Effector CD4-positive, alpha-beta T cell (primary cell): ENCODE measurements at regions not wholly inside any gene's neighbourhood (a gene's known extent, or its start where the extent isn't known, plus 50 kb on each side); places are given as distances from the start of the nearest gene placed in this dataset.

Source experiments
- DNase-seq: peaks from one replicate; pipeline ENCODE4 v3.0.0-alpha.2; 2020

- DNase-seq = no peak
These were observed 234.9 kb upstream of the CADM1 start for GRCh38 chr11:115739146-115739545.

DNA sequence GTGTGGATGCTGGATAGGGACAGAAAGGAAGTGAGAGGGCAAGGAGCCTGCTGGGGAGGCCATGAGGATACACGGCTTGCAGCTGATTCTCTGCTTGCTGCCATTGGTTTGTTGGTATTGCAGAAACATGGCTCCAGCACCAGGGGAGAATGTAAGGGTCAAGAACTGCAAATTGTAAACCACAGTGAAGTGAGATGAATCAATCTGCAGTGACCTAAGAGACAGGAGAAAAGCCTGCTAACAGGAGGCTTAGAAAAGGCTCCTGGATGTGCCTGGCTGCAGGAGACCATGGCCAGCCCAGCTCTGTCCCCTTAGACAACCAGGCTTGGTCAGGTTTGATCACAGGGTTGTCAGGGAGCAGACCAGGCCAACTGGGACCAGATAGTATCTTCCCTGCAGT, 233.7 kb upstream of the CADM1 start:
- DNase-seq = no peak

DNA sequence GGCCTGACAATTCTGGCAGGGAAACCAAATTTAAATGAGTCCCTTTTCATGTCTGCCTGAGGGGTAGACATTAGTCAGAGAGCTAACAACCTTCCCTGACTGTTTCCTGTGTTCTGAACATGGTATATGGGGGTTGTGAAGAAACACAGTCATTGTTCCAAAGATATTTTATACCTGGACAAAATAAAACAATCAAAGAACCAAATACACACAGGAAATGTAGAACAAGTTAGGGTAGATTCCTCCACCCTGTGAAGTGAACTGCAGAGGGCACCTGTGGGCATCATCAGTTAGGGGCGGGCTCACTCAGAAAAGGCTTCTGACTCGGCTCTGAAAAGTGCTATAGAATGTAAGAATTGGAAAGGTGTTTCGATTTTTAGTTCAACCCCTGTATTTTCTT, 231.9 kb upstream of the CADM1 start:
- no peak for DNase-seq

DNA sequence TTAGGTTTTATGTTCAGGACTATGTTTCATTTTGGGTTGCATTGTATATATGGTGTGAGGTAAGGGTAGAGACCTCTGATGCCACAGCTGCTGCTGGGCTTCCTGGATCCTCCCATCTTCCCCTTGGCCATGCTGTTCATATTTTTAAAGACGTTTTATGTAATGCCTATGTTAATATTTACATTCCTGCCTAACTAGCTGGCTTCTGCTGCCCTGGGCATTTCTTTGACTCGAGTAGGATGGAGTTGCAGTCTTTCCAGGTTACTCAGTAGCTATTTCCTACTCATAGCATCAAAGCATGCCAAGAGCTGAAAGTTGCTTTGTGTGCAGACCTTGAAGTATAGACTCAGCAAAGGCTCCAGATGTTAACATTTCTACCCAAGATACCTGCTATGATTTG, 220.5 kb upstream of the CADM1 start:
- DNase-seq = no peak

DNA sequence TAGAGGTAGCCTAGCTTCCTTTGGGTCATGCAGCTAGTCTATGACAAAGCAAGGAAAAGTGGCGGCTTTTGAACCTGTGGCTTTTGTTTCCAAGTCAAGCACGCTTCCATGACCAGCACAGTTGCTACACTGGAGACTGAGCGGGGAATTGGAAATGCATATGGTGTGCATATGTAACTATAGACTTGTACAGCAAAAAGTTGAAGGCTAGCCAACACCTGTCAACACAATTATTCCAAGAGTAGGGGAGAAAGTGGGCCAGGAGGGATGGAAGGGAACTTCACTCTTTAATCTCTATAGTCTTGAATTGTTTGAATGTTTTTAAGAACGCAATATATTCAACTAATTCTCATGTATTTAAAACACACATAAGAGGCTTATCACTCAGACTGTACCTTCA, 218.5 kb upstream of the CADM1 start:
- DNase-seq = no peak

GRCh38 chr11:115721296-115721995, 217.2 kb upstream of the CADM1 start:
- no peak for DNase-seq

GRCh38 chr11:115720602-115721245, 216.5 kb upstream of the CADM1 start:
- DNase-seq = no peak

DNA sequence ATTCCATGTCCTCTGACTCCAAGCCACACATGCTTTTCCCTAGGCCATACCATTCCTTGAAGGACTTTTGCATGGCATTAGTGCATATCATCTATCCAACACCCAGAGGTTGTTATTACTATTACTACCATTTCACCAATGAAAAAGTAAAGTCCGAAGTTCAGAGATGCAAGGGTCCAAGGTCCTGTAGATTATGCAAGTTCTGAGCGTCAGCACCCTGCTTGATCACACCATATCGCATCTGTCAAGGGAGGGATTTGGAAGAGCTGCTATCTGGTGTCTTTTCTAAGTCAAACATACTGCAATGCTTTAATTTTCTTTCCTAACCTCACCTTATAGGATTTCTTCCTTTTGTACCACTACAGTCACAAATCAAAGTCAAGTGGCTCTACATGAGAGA, 214.7 kb upstream of the CADM1 start:
- DNase-seq = no peak

DNA sequence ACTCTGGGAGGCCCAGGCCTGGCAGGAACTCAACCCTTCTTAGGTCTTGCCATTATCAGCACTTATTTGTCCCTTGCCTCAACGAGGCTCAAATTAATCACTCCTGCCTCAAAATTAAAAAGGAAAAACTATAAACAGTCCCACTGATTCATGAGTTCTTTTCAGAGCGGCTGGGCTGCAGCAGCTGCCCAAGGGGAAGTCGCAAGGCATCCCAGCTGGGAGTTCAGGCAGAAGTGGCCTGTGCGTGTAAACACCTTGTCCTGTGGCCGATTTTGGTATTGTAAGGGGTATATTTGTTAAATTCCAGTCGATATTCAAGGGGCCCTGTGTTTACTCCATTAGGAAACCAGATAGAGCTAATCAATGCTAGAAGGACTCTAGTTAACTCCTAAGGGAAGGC, 213.9 kb upstream of the CADM1 start:
- no peak for DNase-seq

GRCh38 chr11:115716601-115717529, 212.7 kb upstream of the CADM1 start:
- DNase-seq = no peak

GRCh38 chr11:115716080-115716479, 211.9 kb upstream of the CADM1 start:
- no peak for DNase-seq

- no peak for DNase-seq
These were observed 211.1 kb upstream of the CADM1 start for GRCh38 chr11:115715251-115715770.

- DNase-seq = no peak
These were observed 208.1 kb upstream of the CADM1 start for GRCh38 chr11:115712296-115712695.

DNA sequence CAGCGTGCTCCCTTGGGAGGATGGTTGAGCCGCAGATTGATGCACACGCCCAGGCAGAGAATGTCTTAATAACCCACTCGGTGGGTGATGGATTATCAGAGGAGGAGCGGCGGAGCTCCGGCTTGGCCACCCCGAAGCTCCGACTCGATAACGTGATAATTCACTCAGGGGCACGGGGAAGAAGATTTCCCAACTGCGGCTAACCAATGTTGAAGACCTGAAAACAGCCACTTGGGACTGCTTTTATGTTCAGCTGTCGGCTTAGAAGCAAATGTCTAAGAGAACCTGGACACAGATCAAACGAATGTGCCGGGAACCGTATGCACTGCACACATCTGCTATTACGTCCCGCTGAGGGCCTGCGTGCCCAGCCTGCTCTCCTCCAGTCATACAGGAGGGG, 206.8 kb upstream of the CADM1 start:
- DNase-seq = no peak

DNA sequence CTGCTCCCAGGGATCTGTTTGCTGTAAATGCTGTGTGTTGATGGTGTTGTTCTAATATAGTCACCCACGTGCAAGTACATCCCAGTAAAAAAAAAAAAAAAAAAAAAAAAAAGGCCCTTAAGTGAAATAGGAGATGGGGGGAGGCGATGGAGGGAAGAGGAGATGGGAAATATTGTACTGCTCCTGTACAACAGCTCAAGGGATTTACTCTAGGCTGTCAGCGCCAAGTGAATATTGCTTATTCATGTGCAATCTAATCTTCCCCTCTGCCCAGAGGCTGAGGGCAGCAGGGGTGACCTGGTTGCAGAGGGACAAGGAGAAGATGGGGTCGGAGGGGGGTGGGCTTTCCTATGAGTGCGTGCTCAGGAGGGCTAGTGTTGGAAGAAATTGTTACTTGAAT, 206.2 kb upstream of the CADM1 start:
- DNase-seq = no peak

- no peak for DNase-seq
These were observed 205.1 kb upstream of the CADM1 start for GRCh38 chr11:115709297-115709696.

DNA sequence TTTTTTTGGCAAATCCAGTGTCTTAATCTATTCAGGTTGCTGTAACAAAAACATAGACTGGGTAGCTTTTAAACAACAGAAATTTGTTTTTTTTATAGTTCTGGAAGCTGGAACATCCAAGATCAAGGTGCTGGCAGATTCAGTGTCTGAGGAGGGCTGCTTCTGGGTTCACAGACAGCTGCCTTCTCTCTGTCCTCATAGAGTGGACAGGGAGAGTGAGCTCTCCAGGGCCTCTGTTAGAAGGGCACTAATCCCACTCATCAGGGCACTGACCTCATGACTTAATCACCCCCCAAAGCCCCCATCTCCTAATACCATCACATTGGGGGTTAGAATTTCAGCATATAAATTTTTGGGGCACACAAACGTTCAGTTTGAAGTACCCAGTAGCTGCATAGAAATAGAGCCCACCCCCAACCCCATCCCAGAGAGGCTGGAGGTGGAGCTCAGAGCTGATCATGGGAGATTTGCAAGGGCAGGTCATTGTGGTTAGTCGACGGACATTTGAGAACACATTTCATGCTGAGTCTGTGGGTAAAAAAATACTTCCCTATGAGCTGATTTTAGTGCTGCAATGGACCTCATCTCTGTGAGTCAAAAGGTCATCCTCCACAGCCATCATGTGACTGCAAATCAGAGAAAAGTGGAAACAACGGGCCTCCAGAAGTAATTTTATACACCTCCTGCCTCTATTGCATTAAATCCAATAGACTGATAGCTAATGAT, 203.1 kb upstream of the CADM1 start:
- no peak for DNase-seq

DNA sequence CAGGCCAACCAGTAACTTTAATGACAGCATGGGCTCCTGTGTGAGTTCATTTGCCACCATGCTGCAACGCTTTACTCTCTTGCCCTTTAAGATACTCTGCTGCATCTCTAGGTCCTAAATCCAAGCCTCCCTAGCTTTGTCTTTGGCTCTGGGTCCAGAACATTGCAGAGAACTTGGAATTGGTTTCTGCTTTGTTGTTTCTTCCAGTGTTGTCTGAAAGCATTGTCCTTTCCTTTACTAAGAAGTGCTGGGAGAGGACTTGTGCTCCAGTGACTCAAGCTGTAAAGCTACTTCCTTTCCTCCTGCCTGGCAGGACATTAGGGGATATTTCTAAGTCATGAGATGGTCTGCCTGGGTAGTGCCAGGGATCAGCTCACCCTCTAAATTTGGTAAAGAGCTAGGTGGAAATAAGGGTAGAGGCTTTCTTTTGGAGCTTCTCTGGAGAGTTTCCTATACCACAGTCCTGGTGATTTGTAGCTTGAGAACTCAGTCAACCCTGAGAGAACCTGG, 202.5 kb upstream of the CADM1 start:
- DNase-seq = no peak

DNA sequence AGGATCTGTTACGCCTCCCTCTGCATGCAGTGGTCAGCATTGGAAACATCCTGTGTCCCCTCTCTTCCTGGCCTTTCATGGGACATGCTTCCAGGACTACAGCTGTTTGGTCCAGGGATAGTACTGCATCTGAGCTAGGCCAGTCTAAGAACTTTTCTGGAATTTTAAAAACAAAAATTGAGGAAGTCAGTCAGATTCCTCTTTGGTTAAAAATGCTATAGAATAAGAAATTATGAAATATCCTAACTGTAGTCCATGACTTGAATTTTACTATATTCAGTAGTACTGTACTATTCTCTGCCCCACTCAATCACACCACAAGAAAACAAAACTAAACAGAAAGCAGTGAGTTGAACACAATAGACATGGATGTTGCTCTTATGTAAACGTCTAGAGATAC, 201.0 kb upstream of the CADM1 start:
- DNase-seq = no peak

- DNase-seq = no peak
These were observed 197.0 kb upstream of the CADM1 start for GRCh38 chr11:115700981-115701875.

GRCh38 chr11:115700496-115700895, 196.3 kb upstream of the CADM1 start:
- DNase-seq = no peak

DNA sequence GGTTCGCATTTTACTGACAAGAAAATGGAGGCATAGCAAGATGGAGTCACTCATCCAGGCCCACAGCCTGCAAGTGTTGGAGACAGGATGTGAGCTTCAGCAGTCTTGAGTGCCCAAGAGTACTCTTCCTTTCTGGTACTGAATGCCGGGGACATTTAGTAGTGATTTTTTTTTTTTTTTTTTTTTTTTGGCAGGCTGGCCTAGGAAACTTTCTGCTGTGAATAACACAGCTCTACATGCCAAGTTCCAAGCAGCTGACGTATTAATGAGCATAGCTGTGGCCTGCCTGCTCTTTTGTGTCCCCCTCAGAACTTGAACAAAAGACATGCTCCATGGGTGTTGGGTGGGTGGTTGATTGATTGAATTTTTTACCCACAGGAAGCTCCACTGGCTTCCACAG, 195.5 kb upstream of the CADM1 start:
- DNase-seq = no peak
